ENCODE measurements at regions not wholly inside any gene's neighbourhood (a gene's known extent, or its start where the extent isn't known, plus 50 kb on each side); places are given as distances from the start of the nearest gene placed in this dataset.

DNA sequence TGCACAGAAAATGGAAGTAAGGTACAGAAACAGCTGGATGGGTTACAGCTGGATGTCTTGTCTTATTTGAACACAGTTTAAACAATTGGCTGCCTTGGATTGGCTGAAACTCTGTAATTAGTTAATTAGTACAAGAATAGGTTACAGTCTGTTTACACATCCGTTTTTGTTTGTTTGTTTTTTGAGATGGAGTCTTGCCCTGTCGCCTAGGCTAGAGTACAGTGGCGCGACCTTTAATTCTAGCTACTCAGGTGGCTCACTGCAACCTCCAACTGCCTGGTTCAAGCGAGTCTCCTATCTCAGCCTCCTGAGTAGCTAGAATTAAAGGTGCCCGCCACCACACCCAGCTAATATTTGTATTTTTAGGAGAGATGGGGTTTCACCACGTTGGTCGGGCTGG is 368.7 kb upstream of the KLF4 start:
- TF ChIP-seq CTCF (conservative IDR thresholded peaks at IDR 0.05; ENCODE audit: low read depth in 2 of 2) (no peak), POLR2AphosphoS5 (IDR thresholded peaks at IDR 0.05; ENCODE audit: low read depth) (no peak), EZH2phosphoT487 (IDR thresholded peaks at IDR 0.05; ENCODE audit: unreplicated experiment) (no peak), CREB1 (CRISPR knock-in tag; IDR thresholded peaks at IDR 0.05; ENCODE audit: low read depth) (no peak)
- Histone ChIP-seq H3K36me3 (ENCODE audit: insufficient read depth) (peaks cover 14% of the 10 kb centered on the region; the same call in 1 of the 2 replicates), H3K79me2 (replicated peaks; ENCODE audit: insufficient read depth) (no peaks in the 10 kb centered on the region), H3K27ac (ENCODE audit: low read depth) (no peak overlapping the region), H4K20me1 (replicated peaks; ENCODE audit: insufficient read depth) (no peaks in the 10 kb centered on the region), H3K4me1 (ENCODE audit: insufficient read depth) (no peaks in the 10 kb centered on the region), H3F3A (replicated peaks; ENCODE audit: low read depth) (no peaks in the 10 kb centered on the region), H2AFZ (no peak overlapping the region), H3K27me3 (ENCODE audit: insufficient read depth) (no peaks in the 10 kb centered on the region), H3K4me3 (no peak overlapping the region), H3K4me2 (no peak overlapping the region), H3K9me2 (ENCODE audit: insufficient read depth) (no peaks in the 10 kb centered on the region; the same call in 1 of the 2 replicates)
- Mint-ChIP-seq H3K27ac (no peak overlapping the region), H3K27me3 (ENCODE audit: insufficient read depth, low read depth, poor library complexity) (peaks cover 3% of the 10 kb centered on the region), H3K36me3 (ENCODE audit: low read depth) (peaks cover 7% of the 10 kb centered on the region; the same call in 2 of the 3 replicates), H3K4me3 (no peak overlapping the region), H3K4me1 (no peaks in the 10 kb centered on the region), H3K9me3 (peaks cover 10% of the 10 kb centered on the region; the same call in 2 of the 3 replicates)
- DNase-seq (ENCODE audit: low spot score) (no peak), ATAC-seq (no peak)

GRCh38 chr9:107856633-107857032 is 367.1 kb upstream of the KLF4 start:
- H3K4me3 Mint-ChIP-seq, result no peak overlapping the region
- H3K27ac Mint-ChIP-seq, result no peak overlapping the region
- TF ChIP-seq CREB1 (CRISPR knock-in tag; IDR thresholded peaks at IDR 0.05; ENCODE audit: low read depth), result no peak
- no peak for TF ChIP-seq NANOG (IDR thresholded peaks at IDR 0.05; ENCODE audit: borderline replicate concordance)
- no peak for TF ChIP-seq JUNB (IDR thresholded peaks at IDR 0.05; ENCODE audit: unreplicated experiment)
- no peak for TF ChIP-seq CTCF (conservative IDR thresholded peaks at IDR 0.05; ENCODE audit: low read depth in 2 of 2)
- no peak for TF ChIP-seq POLR2AphosphoS5 (IDR thresholded peaks at IDR 0.05; ENCODE audit: low read depth)
- TF ChIP-seq STAT1 (IDR thresholded peaks at IDR 0.05; ENCODE audit: unreplicated experiment), result no peak
- TF ChIP-seq, protein P1, sequence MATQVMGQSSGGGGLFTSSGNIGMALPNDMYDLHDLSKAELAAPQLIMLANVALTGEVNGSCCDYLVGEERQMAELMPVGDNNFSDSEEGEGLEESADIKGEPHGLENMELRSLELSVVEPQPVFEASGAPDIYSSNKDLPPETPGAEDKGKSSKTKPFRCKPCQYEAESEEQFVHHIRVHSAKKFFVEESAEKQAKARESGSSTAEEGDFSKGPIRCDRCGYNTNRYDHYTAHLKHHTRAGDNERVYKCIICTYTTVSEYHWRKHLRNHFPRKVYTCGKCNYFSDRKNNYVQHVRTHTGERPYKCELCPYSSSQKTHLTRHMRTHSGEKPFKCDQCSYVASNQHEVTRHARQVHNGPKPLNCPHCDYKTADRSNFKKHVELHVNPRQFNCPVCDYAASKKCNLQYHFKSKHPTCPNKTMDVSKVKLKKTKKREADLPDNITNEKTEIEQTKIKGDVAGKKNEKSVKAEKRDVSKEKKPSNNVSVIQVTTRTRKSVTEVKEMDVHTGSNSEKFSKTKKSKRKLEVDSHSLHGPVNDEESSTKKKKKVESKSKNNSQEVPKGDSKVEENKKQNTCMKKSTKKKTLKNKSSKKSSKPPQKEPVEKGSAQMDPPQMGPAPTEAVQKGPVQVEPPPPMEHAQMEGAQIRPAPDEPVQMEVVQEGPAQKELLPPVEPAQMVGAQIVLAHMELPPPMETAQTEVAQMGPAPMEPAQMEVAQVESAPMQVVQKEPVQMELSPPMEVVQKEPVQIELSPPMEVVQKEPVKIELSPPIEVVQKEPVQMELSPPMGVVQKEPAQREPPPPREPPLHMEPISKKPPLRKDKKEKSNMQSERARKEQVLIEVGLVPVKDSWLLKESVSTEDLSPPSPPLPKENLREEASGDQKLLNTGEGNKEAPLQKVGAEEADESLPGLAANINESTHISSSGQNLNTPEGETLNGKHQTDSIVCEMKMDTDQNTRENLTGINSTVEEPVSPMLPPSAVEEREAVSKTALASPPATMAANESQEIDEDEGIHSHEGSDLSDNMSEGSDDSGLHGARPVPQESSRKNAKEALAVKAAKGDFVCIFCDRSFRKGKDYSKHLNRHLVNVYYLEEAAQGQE (IDR thresholded peaks at IDR 0.05; ENCODE audit: unreplicated experiment), result no peak
- no peak for TF ChIP-seq EZH2 (IDR thresholded peaks at IDR 0.05; ENCODE audit: low read depth, unreplicated experiment)
- TF ChIP-seq, protein P2, sequence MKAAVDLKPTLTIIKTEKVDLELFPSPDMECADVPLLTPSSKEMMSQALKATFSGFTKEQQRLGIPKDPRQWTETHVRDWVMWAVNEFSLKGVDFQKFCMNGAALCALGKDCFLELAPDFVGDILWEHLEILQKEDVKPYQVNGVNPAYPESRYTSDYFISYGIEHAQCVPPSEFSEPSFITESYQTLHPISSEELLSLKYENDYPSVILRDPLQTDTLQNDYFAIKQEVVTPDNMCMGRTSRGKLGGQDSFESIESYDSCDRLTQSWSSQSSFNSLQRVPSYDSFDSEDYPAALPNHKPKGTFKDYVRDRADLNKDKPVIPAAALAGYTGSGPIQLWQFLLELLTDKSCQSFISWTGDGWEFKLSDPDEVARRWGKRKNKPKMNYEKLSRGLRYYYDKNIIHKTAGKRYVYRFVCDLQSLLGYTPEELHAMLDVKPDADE (IDR thresholded peaks at IDR 0.05), result no peak
- no peak for TF ChIP-seq EZH2phosphoT487 (IDR thresholded peaks at IDR 0.05; ENCODE audit: unreplicated experiment)
- TF ChIP-seq ZNF331 (CRISPR knock-in tag; IDR thresholded peaks at IDR 0.05; ENCODE audit: low read depth), result no peak

More at GRCh38 chr9:107856633-107857032, 367.1 kb upstream of the KLF4 start:
- H2AFZ ChIP-seq, result peak overlapping the region; percentile 86
- Mint-ChIP-seq H3K36me3 (ENCODE audit: low read depth) (peaks cover 7% of the 10 kb centered on the region; the same call in 2 of the 3 replicates), H3K9me3 (peaks cover 12% of the 10 kb centered on the region; the same call in 2 of the 3 replicates), H3K27me3 (ENCODE audit: insufficient read depth, low read depth, poor library complexity) (no peaks in the 10 kb centered on the region), H3K4me1 (no peaks in the 10 kb centered on the region)
- no peak overlapping the region for H3K27ac ChIP-seq (ENCODE audit: low read depth)
- no peaks in the 10 kb centered on the region for H4K20me1 ChIP-seq (replicated peaks; ENCODE audit: insufficient read depth)
- no peak for ATAC-seq
- H3K4me2 ChIP-seq, result no peak overlapping the region
- H3K79me2 ChIP-seq (replicated peaks; ENCODE audit: insufficient read depth), result no peaks in the 10 kb centered on the region
- H3K4me3 ChIP-seq, result no peak overlapping the region
- no peaks in the 10 kb centered on the region; the same call in 1 of the 2 replicates for H3K9me2 ChIP-seq (ENCODE audit: insufficient read depth)
- H3K27me3 ChIP-seq (ENCODE audit: insufficient read depth), result no peaks in the 10 kb centered on the region
- H3K36me3 ChIP-seq (ENCODE audit: insufficient read depth), result peaks cover 14% of the 10 kb centered on the region; the same call in 1 of the 2 replicates
- H3F3A ChIP-seq (replicated peaks; ENCODE audit: low read depth), result no peaks in the 10 kb centered on the region
- H3K4me1 ChIP-seq (ENCODE audit: insufficient read depth), result no peaks in the 10 kb centered on the region
- DNase-seq (ENCODE audit: low spot score), result peak; percentile 18

Data from GM23338 (cell line).